Left kidney (tissue), 1 donor: ENCODE measurements at regions not wholly inside any gene's neighbourhood (a gene's known extent, or its start where the extent isn't known, plus 50 kb on each side); places are given as distances from the start of the nearest gene placed in this dataset.
A peak's percentile ranks its signal among the peaks of the same experiment; 100 is the strongest.
"Not testable (repeated sequence)": the region's sequence is repeated elsewhere in the genome, so short reads cannot be mapped to it uniquely, and the experiment has no call there.

ENCODE experiments used
- DNase-seq: peaks from one replicate; pipeline ENCODE4 v3.0.0-alpha.2; 2013

- DNase-seq = no peak
These were observed 76.3 kb upstream of the C7orf33 start for GRCh38 chr7:148514236-148514635.

- no peak for DNase-seq
These were observed 75.3 kb upstream of the C7orf33 start for GRCh38 chr7:148515237-148515636.

GRCh38 chr7:148515728-148516695 lies 74.6 kb upstream of the C7orf33 start:
- DNase-seq = no peak

GRCh38 chr7:148519386-148519785 lies 71.2 kb upstream of the C7orf33 start:
- DNase-seq = not testable (repeated sequence)

GRCh38 chr7:148521271-148521670 lies 69.3 kb upstream of the C7orf33 start:
- DNase-seq = no peak

- DNase-seq = no peak
These were observed 67.0 kb upstream of the C7orf33 start for GRCh38 chr7:148523550-148523949.

GRCh38 chr7:148524479-148525224 lies 65.9 kb upstream of the C7orf33 start:
- DNase-seq = no peak

- peak; percentile 60 for DNase-seq
These were observed 62.8 kb upstream of the C7orf33 start for GRCh38 chr7:148527717-148528168.

GRCh38 chr7:148535217-148535616 lies 55.3 kb upstream of the C7orf33 start:
- DNase-seq = peak; percentile 84

- DNase-seq = peak; percentile 7
These were observed 53.1 kb upstream of the C7orf33 start for GRCh38 chr7:148537435-148537834.

- no peak for DNase-seq
These were observed 50.4 kb upstream of the C7orf33 start for GRCh38 chr7:148540041-148540738.
